Ovary (tissue), 7 donors: ENCODE measurements at regions not wholly inside any gene's neighbourhood (a gene's known extent, or its start where the extent isn't known, plus 50 kb on each side); places are given as distances from the start of the nearest gene placed in this dataset. TPM values are rescaled to one million over a fixed set of nuclear protein-coding genes. Genes with fewer than 3 reads are reported as not detected.
"Not testable (repeated sequence)": the region's sequence is repeated elsewhere in the genome, so short reads cannot be mapped to it uniquely, and the experiment has no call there.

Experiments
- DNase-seq, 5 donors: peaks; one replicate each; pipeline ENCODE4 v3.0.0-alpha.2; 2019 to 2020
- H3K27ac ChIP-seq, 2 donors: fragments of 200-600 bp; one replicate each; pipeline versions ENCODE4 v1.5.1 to v1.8.0; 2019 to 2022
- H3K27me3 ChIP-seq: fragments of 200-600 bp; one replicate; pipeline ENCODE4 v1.8.0; 2022
- H3K36me3 ChIP-seq: fragments of 200-600 bp; sonication (generic); one replicate; pipeline ENCODE4 v1.5.1; 2019
- H3K4me1 ChIP-seq: one replicate; pipeline ENCODE4 v1.8.1; 2013; ENCODE audit warnings: mild to moderate bottlenecking, moderate library complexity; ENCODE audit not compliant: insufficient read depth
- H3K4me3 ChIP-seq: fragments of 200-600 bp; sonication (generic); one replicate; pipeline ENCODE4 v1.5.1; 2017
- H3K9me3 ChIP-seq, 2 donors: fragments of 200-600 bp in 1 of 2; sonication (generic) in 1 of 2; one replicate each; pipeline versions ENCODE4 v1.5.1 to v1.8.1; 2013 to 2019; ENCODE audit warnings: mild to moderate bottlenecking in 1 of 2, moderate library complexity in 1 of 2
- EP300 ChIP-seq: sonication (generic); formaldehyde crosslinking; IDR thresholded peaks from one replicate; pipeline ENCODE4 v1.6.1; 2017; ENCODE audit warnings: antibody characterized with exemption
- POLR2A ChIP-seq: fragments of 450-650 bp; IDR thresholded peaks from one replicate; pipeline ENCODE4 v1.6.1; 2017; ENCODE audit warnings: antibody characterized with exemption, mild to moderate bottlenecking, moderate library complexity
- WGBS, 3 donors: extraction: QIAGEN DNeasy Blood & Tissue Kit in 1 of 3; methylation state at CpG; one replicate each; pipeline versions ENCODE4 v1.1.5 to v1.1.7; 2013 to 2017; 5-methylcytosine and 5-hydroxymethylcytosine counted together
- intact Hi-C, 4 donors: fragments of 100-400 bp; cut with DNase I; formaldehyde crosslinking; loops; one replicate each; pipeline versions ENCODE4 v1.11.0 to v1.15.1; 2022 to 2023
- small RNA-seq: library from RNA; depleted of rRNA; stranded (forward); fragments of <200 nt; gene quantifications from one replicate; pipeline ENCODE3, GENCODE V24; 2016
- TF ChIP-seq, protein P1 (sequence below), 3 donors: fragments of 450-650 bp in 2 of 3; fragments of 200-600 bp in 1 of 3; IDR thresholded peaks; one replicate each; pipeline versions ENCODE4 v1.5.1 to v1.8.0; 2016 to 2022; ENCODE audit warnings: antibody characterized with exemption in 3 of 3, mild to moderate bottlenecking in 1 of 3
- donor health status: DM: no; HTN: no; CAD: no; lungs with moderate emphysema.
- donor health status: DM: no; HTN: no; CAD: no.
- donor health status: Bipolar disorder and iron deficiency.
- donor health status: DM: no; HTN: no; CAD: no.
- donor health status: DM: yes; HTN: yes; CAD: no.

DNA sequence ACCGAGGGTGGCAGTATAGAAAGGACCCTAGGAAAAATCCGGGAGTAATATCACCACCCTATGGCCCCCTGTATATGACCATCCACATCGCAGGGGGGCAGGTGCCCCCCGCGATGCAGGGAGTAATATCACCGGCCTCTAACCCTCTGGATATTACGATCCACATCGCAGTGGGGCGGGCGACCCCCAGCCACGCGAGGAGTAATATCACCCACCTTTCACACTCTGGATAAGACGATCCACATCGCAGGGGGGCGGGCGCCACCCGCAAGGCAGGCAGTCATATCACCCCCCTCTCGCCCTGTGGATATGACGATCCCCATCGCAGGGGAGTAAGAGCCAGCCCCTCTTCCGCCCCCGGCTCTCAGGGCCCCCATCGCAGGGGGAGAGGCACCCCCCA, 76.7 kb upstream of the RUBCNL start:
- Histone ChIP-seq H3K4me1 (no peaks in the 10 kb centered on the region), H3K27ac (no peak overlapping the region), H3K9me3 (no peaks in the 10 kb centered on the region), H3K27me3 (no peaks in the 10 kb centered on the region), H3K4me3 (no peak overlapping the region), H3K36me3 (no peaks in the 10 kb centered on the region)
- intact Hi-C loops = no loop called here
- 87 to 91% (median 89%) methylated on average over 12 to 23 of the region's 23 CpGs for WGBS, 3 donors
- no peak for DNase-seq
- TF ChIP-seq EP300 = no peak
- TF ChIP-seq, protein P1, sequence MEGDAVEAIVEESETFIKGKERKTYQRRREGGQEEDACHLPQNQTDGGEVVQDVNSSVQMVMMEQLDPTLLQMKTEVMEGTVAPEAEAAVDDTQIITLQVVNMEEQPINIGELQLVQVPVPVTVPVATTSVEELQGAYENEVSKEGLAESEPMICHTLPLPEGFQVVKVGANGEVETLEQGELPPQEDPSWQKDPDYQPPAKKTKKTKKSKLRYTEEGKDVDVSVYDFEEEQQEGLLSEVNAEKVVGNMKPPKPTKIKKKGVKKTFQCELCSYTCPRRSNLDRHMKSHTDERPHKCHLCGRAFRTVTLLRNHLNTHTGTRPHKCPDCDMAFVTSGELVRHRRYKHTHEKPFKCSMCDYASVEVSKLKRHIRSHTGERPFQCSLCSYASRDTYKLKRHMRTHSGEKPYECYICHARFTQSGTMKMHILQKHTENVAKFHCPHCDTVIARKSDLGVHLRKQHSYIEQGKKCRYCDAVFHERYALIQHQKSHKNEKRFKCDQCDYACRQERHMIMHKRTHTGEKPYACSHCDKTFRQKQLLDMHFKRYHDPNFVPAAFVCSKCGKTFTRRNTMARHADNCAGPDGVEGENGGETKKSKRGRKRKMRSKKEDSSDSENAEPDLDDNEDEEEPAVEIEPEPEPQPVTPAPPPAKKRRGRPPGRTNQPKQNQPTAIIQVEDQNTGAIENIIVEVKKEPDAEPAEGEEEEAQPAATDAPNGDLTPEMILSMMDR (IDR thresholded peaks at IDR 0.05) = no peak
- TF ChIP-seq POLR2A = no peak

DNA sequence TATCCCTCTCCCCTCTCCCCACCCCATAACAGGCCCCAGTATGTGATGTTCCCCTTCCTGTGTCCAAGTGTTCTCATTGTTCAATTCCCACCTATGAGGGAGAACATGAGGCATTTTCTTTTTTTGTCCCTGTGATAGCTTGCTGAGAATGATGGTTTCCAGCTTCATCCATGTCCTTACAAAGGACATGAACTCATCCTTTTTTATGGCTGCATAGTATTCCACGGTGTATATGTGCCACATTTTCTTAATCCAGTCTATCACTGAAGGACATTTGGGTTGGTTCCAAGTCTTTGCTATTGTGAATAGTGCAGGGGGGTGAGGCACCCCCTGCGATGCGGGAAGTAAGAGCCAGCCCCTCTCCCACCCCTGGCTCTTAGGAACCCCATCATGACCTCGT, 73.2 kb upstream of the RUBCNL start:
- H3K27ac ChIP-seq, DNase-seq, H3K27me3 ChIP-seq, H3K9me3 ChIP-seq, H3K4me1 ChIP-seq, H3K36me3 ChIP-seq, intact Hi-C loops, H3K4me3 ChIP-seq: not testable (repeated sequence)
- 93 to 97% (median 96%) methylated on average over 4 of the region's 4 CpGs for WGBS, 3 donors

DNA sequence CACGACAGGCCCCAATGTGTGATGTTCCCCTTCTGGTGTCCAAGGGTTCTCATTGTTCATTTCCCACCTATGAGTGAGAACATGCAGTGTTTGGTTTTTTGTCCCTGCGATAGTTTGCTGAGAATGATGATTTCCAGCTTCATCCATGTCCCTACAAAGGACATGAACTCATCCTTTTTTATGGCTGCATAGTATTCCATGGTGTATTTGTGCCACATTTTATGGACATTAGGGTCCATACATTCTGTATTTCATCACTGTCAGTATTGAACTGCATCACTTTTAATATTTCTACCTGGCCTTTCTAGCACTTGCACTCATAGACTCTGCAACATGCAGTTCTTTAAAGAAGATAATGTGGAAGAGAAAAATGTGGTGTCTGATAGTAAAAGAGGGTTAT, 70.2 kb upstream of the RUBCNL start:
- H3K27ac ChIP-seq, H3K4me3 ChIP-seq, H3K36me3 ChIP-seq, DNase-seq, H3K9me3 ChIP-seq, intact Hi-C loops, H3K4me1 ChIP-seq, H3K27me3 ChIP-seq: not testable (repeated sequence)
- 75 to 98% (median 78%) methylated on average over 2 of the region's 2 CpGs for WGBS, 3 donors

DNA sequence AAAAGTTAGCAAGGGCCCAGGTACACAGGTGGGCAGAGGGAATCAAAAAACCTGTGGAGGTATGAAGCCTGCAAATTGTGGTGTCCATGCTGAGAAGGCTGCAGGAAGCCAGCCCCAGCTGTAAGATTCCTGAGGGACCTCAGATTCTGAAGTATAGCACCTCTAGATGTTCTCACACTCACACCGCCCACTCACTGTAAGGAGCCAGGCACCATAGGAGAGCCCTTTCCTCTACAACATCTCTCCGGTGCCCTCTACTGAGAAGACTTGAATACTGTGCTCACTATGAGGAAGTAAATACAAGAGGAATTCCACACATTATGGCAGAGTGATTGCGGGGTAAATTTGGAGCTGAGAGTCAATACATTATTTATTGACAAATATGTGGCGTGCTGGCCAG, 68.9 kb upstream of the RUBCNL start:
- intact Hi-C loops = not testable (repeated sequence)
- 43 to 66% (median 55%) methylated on average over 4 of the region's 4 CpGs for WGBS, 3 donors

DNA sequence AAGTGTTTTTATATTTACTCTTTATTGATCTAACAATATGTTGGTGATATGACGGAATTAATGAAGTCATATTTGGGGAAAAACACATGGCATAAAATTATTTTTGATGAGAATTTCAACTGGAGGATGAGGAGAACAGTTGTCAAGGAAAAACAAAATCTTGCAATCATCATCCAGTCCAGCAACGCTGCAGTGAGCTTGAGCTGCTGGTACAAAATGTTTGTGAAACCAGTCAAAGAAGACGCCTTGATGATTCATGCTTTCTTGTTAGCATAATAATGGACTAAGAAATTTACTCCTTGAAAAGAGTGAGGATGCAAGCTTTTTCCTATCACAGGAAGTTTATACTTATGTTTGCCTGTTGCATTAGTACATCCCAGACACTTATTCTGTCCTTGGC, 64.1 kb upstream of the RUBCNL start:
- DNase-seq, H3K4me1 ChIP-seq, H3K27ac ChIP-seq, H3K36me3 ChIP-seq, H3K4me3 ChIP-seq, H3K27me3 ChIP-seq, intact Hi-C loops, H3K9me3 ChIP-seq: not testable (repeated sequence)
- WGBS, 3 donors = 62 to 77% (median 66%) methylated on average over 3 of the region's 3 CpGs

More for the DNA sequence above, 68.9 kb upstream of the RUBCNL start:
- not testable (repeated sequence) for H3K27ac ChIP-seq, H3K36me3 ChIP-seq, DNase-seq, H3K4me3 ChIP-seq, H3K9me3 ChIP-seq, H3K27me3 ChIP-seq, H3K4me1 ChIP-seq

DNA sequence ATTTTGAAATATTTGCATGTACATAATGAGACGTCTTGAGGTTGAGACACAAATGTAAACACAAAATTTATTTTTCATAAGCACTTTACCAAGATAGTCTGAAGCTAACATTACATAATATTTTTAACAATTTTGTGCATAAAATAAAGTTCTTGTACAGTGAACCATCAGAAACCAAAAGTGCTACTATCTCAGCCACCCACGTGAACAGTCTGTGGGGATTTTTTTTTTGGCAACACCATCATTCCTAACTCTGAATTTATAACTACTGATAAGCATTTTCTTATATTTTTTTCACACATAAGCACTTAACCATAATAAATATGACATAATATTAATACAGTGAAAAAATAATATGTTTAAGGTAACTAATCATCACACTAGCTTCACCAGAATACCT, 62.9 kb upstream of the RUBCNL start:
- 14 to 21% (median 20%) methylated on average over 2 of the region's 2 CpGs for WGBS, 3 donors
- DNase-seq, intact Hi-C loops, H3K4me1 ChIP-seq, H3K27ac ChIP-seq, H3K36me3 ChIP-seq, H3K9me3 ChIP-seq, H3K27me3 ChIP-seq, H3K4me3 ChIP-seq: not testable (repeated sequence)

DNA sequence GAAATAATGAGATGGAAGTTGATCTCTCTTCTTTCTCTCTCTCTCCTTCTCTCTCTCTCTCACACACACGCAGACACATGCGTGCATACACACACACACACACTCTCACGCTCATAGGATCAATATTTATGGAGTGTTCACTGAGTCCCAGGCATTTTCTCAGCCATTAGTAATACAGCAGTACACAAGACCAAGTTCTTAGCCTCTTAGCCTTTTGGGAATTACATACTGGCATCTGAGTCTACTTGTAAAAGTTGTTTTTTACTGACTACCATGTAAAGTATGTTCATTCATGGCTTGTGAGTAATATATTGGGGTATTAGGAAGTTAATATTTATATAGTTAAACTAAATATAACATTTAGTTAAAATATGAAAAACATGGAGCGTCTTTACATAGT, 61.1 kb upstream of the RUBCNL start:
- intact Hi-C loops, H3K4me3 ChIP-seq, H3K27ac ChIP-seq, H3K27me3 ChIP-seq, DNase-seq, H3K9me3 ChIP-seq, H3K4me1 ChIP-seq, H3K36me3 ChIP-seq: not testable (repeated sequence)
- WGBS, 3 donors = 56 to 67% (median 62%) methylated on average over 3 to 4 of the region's 4 CpGs

DNA sequence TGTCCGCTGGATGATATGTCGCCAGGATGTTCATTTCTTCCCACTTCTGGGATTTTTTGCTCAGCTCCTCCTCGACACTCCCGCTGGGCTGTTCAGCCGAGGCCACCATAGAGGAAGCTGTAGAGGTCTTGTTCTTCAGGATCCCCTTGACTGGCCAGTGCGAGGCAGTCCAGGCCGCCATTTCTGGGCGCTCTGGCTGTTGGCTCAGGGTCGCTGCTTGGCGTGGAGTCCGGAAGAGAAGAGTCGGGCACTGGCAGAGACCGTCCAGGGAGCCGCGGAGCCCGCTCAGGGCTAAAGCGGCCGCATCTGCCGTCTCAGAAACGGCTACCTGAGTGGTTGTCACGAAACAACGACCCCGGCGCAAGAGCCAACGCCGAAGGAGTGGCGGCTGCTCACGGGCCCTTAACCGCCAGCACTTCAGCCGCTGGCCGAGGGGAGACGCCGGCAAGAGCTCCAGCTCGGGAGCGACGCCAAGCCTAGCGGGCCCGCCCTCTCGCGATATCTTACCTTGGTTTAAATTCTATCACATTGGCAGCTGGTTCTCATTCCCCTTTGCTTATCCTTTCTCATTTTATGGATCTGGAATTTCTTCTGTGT, 50.9 kb upstream of the RUBCNL start:
- H3K4me3 ChIP-seq, DNase-seq, H3K27ac ChIP-seq, H3K27me3 ChIP-seq, H3K4me1 ChIP-seq, H3K36me3 ChIP-seq, H3K9me3 ChIP-seq, intact Hi-C loops: not testable (repeated sequence)
- WGBS, 3 donors = 52 to 71% (median 67%) methylated on average over 40 of the region's 40 CpGs

Small RNAs in the stretch of these regions (small RNA-seq; reads per million reads assigned to genes)
- gene COX17P1 = not detected
